ENCODE measurements at regions not wholly inside any gene's neighbourhood (a gene's known extent, or its start where the extent isn't known, plus 50 kb on each side); places are given as distances from the start of the nearest gene placed in this dataset.

GRCh38 chrX:39158801-39159657, 357.8 kb downstream of the MID1IP1 start:
- H3K27me3 ChIP-seq (ENCODE audit: insufficient read depth, low read length): no peaks in the 10 kb centered on the region
- H3K36me3 ChIP-seq (ENCODE audit: control insufficient read depth in 1 of 2, insufficient read depth in 2 of 2, low read length in 2 of 2): no peaks in the 10 kb centered on the region
- CTCF ChIA-PET: interaction anchor here (1.2 kb wide), 1 partner anchor 9 kb away, joined by 5 read pairs; no protein-coding TSS in a partner anchor
- H3K4me2 ChIP-seq (ENCODE audit: low read length): no peak overlapping the region
- ATAC-seq: no peak
- H3K9me2 ChIP-seq (ENCODE audit: insufficient read depth): no peaks in the 10 kb centered on the region
- no peaks in the 10 kb centered on the region for H4K20me1 ChIP-seq (ENCODE audit: insufficient read depth)
- no peaks in the 10 kb centered on the region for H3K79me2 ChIP-seq (ENCODE audit: insufficient read depth, low read length)
- H3K4me1 ChIP-seq (ENCODE audit: control insufficient read depth in 1 of 2, insufficient read depth in 2 of 2, low read length in 2 of 2): no peaks in the 10 kb centered on the region
- H3K27ac ChIP-seq (ENCODE audit: low read depth, low read length): no peak overlapping the region
- no peak overlapping the region for H2AFZ ChIP-seq (ENCODE audit: low read depth, low read length, poor library complexity, severe bottlenecking)
- TF ChIP-seq EGR1 (IDR thresholded peaks at IDR 0.05; ENCODE audit: low read depth) (no peak), ZBTB33 (IDR thresholded peaks at IDR 0.05; ENCODE audit: extremely low read depth, insufficient replicate concordance, low read length) (no peak), REST (IDR thresholded peaks at IDR 0.05; ENCODE audit: low read depth) (no peak), ELF1 (IDR thresholded peaks at IDR 0.05; ENCODE audit: borderline replicate concordance, low read depth) (no peak), YY1 (IDR thresholded peaks at IDR 0.05; ENCODE audit: extremely low read depth, insufficient replicate concordance, low read depth, low read length) (no peak), ATF3 (IDR thresholded peaks at IDR 0.05) (no peak), ZNF274 (IDR thresholded peaks at IDR 0.05; ENCODE audit: low read depth, low read length) (no peak), CEBPB (IDR thresholded peaks at IDR 0.05; ENCODE audit: low read depth) (no peak), JUND (IDR thresholded peaks at IDR 0.05) (no peak), SRF (IDR thresholded peaks at IDR 0.05; ENCODE audit: low read depth) (no peak), FOSL1 (IDR thresholded peaks at IDR 0.05; ENCODE audit: low read depth) (no peak), POLR2A (IDR thresholded peaks at IDR 0.05; ENCODE audit: borderline replicate concordance, extremely low read depth, insufficient read depth, insufficient read length) (no peak)
- no TSS peak for BruUV-seq (replicated peaks)
- no peak for DNase-seq (ENCODE audit: low read depth, low spot score)
- H3K4me3 ChIP-seq (replicated peaks in 1 of 2; ENCODE audit: low read depth in 1 of 2, low read length in 2 of 2): no peak overlapping the region
- POLR2A ChIA-PET: no interaction called here
- RAD21 ChIA-PET (ENCODE audit: low non-redundant PET in 1 of 2, low total read pairs in 2 of 2, uncharacterized antibody in 2 of 2, unreplicated experiment in 2 of 2): interaction anchor here in 1 of 2 experiments (0.6 kb wide), 1 partner anchor 1183 kb away, joined by 3 read pairs; no protein-coding TSS in a partner anchor
- H3K9ac ChIP-seq (ENCODE audit: low read length): no peak overlapping the region
- no peaks in the 10 kb centered on the region for H3K9me3 ChIP-seq (ENCODE audit: control insufficient read depth in 1 of 2, insufficient read depth in 1 of 2, low read depth in 1 of 2, low read length in 2 of 2)
- intact Hi-C loops (cut with micrococcal nuclease): no loop called here

Data from HCT116 (cell line).